Stomach (tissue), 8 donors: ENCODE measurements at regions not wholly inside any gene's neighbourhood (a gene's known extent, or its start where the extent isn't known, plus 50 kb on each side); places are given as distances from the start of the nearest gene placed in this dataset.

Source experiments
- DNase-seq, 2 donors: peaks; one replicate each; pipeline versions ENCODE4 v3.0.0 to v3.0.0-alpha.2; 2013 to 2019
- H3K27ac ChIP-seq, 5 donors: fragments of 200-600 bp in 4 of 5; sonication (generic) in 4 of 5; one replicate each; pipeline ENCODE4 v1.5.1; 2013 to 2019; ENCODE audit warnings: mild to moderate bottlenecking in 1 of 5, moderate library complexity in 1 of 5
- H3K27me3 ChIP-seq, 3 donors: fragments of 200-600 bp; sonication (generic); one replicate each; pipeline ENCODE4 v1.5.1; 2017 to 2019; ENCODE audit warnings: mixed run types in 1 of 3
- H3K36me3 ChIP-seq, 4 donors: fragments of 200-600 bp; sonication (generic); 1 replicate in 3 of 4; 2 replicates in 1 of 4; pipeline ENCODE4 v1.5.1; 2016 to 2019
- H3K4me1 ChIP-seq, 4 donors: fragments of 200-600 bp; sonication (generic); one replicate each; pipeline ENCODE4 v1.5.1; 2016 to 2019
- H3K4me3 ChIP-seq, 4 donors: fragments of 200-600 bp; sonication (generic) in 3 of 4; one replicate each; pipeline ENCODE4 v1.5.1; 2016 to 2019; ENCODE audit warnings: mild to moderate bottlenecking in 1 of 4
- H3K9me3 ChIP-seq, 4 donors: fragments of 200-600 bp; sonication (generic); one replicate each; pipeline ENCODE4 v1.5.1; 2016 to 2019
- CTCF ChIP-seq, 7 experiments: fragments of 450-650 bp in 4 of 7; fragments of 200-600 bp in 3 of 7; sonication (generic) in 3 of 7; IDR thresholded peaks; one replicate each; pipeline ENCODE4 v1.5.1; 2016 to 2019; ENCODE audit warnings: antibody characterized with exemption in 7 of 7, control low read depth in 2 of 7, mild to moderate bottlenecking in 1 of 7
- EP300 ChIP-seq: sonication (generic); formaldehyde crosslinking; IDR thresholded peaks from one replicate; pipeline ENCODE4 v1.6.1; 2017; ENCODE audit warnings: antibody characterized with exemption
- POLR2A ChIP-seq, 4 donors: fragments of 450-650 bp; IDR thresholded peaks; one replicate each; pipeline ENCODE4 v1.6.1; 2016; ENCODE audit warnings: antibody characterized with exemption in 4 of 4, control low read depth in 2 of 4, mild to moderate bottlenecking in 1 of 4, moderate library complexity in 1 of 4
- POLR2AphosphoS5 ChIP-seq, 3 donors: sonication (generic); formaldehyde crosslinking; IDR thresholded peaks; one replicate each; pipeline ENCODE4 v1.6.1; 2016; ENCODE audit warnings: antibody characterized with exemption in 3 of 3
- whole genome bisulfite sequencing, 5 donors: extraction: QIAGEN DNeasy Blood & Tissue Kit in 3 of 5; methylation state at CpG; one replicate each; pipeline versions ENCODE4 v1.1.5 to v1.1.7; 2013 to 2018; 5-methylcytosine and 5-hydroxymethylcytosine counted together
- intact Hi-C: fragments of 100-400 bp; cut with DNase I; formaldehyde crosslinking; loops from one replicate; pipeline ENCODE4 v1.15.1; 2023; ENCODE audit warnings: low total_unique reads
- donor health status: healthy with polysubstance abuse.
- donor health status: Bipolar disorder and iron deficiency.
- donor health status: healthy.

- H3K4me3 ChIP-seq, result no peak overlapping the region
- WGBS, 5 donors, result 89 to 95% (median 94%) methylated on average over 1 of the region's 1 CpG
- no peak for TF ChIP-seq POLR2AphosphoS5 (IDR thresholded peaks at IDR 0.05)
- no peak for TF ChIP-seq CTCF (IDR thresholded peaks at IDR 0.05)
- no peak for TF ChIP-seq POLR2A (IDR thresholded peaks at IDR 0.05)
- TF ChIP-seq EP300, result no peak
- intact Hi-C loops, result no loop called here
- no peaks in the 10 kb centered on the region for H3K27me3 ChIP-seq
- no peak for DNase-seq
- H3K36me3 ChIP-seq, result no peaks in the 10 kb centered on the region
- no peak overlapping the region for H3K27ac ChIP-seq
- no peaks in the 10 kb centered on the region for H3K9me3 ChIP-seq
- H3K4me1 ChIP-seq, result no peaks in the 10 kb centered on the region
These were observed 120.0 kb downstream of the KBTBD8 start for GRCh38 chr3:67118122-67118521.

GRCh38 chr3:67118635-67119034 lies 120.5 kb downstream of the KBTBD8 start:
- Histone ChIP-seq H3K27ac (no peak overlapping the region), H3K27me3 (no peaks in the 10 kb centered on the region), H3K4me1 (no peaks in the 10 kb centered on the region), H3K9me3 (peaks cover 0 to 2% (median 1%) of the 10 kb centered on the region in 4 donors), H3K36me3 (no peaks in the 10 kb centered on the region), H3K4me3 (no peak overlapping the region)
- 52 to 67% (median 64%) methylated on average over 3 of the region's 3 CpGs for WGBS, 5 donors
- intact Hi-C loops, result no loop called here
- peak in 1 of 2 donors; percentile 65 for DNase-seq
- TF ChIP-seq POLR2AphosphoS5 (IDR thresholded peaks at IDR 0.05) (no peak), EP300 (no peak), CTCF (IDR thresholded peaks at IDR 0.05) (no peak), POLR2A (IDR thresholded peaks at IDR 0.05) (no peak)

GRCh38 chr3:67123914-67124313 lies 125.8 kb downstream of the KBTBD8 start:
- H3K9me3 ChIP-seq, result peaks cover 0 to 23% (median 11%) of the 10 kb centered on the region in 4 donors
- TF ChIP-seq CTCF (IDR thresholded peaks at IDR 0.05) (no peak), POLR2A (IDR thresholded peaks at IDR 0.05) (no peak), POLR2AphosphoS5 (IDR thresholded peaks at IDR 0.05) (no peak), EP300 (no peak)
- 85 to 86% (median 85%) methylated on average over 5 of the region's 5 CpGs for WGBS, 5 donors
- H3K36me3 ChIP-seq, result no peaks in the 10 kb centered on the region
- no peak overlapping the region for H3K4me3 ChIP-seq
- intact Hi-C loops, result no loop called here
- H3K4me1 ChIP-seq, result no peaks in the 10 kb centered on the region
- DNase-seq, result no peak
- H3K27ac ChIP-seq, result no peak overlapping the region
- no peaks in the 10 kb centered on the region for H3K27me3 ChIP-seq

GRCh38 chr3:67127254-67127653 lies 129.1 kb downstream of the KBTBD8 start:
- no peak for DNase-seq
- TF ChIP-seq POLR2AphosphoS5 (IDR thresholded peaks at IDR 0.05), result no peak
- TF ChIP-seq EP300, result no peak
- TF ChIP-seq CTCF (IDR thresholded peaks at IDR 0.05), result no peak
- no peak for TF ChIP-seq POLR2A (IDR thresholded peaks at IDR 0.05)
- 54 to 66% (median 63%) methylated on average over 3 of the region's 3 CpGs for WGBS, 5 donors
- Histone ChIP-seq H3K9me3 (peaks cover 0 to 23% (median 11%) of the 10 kb centered on the region in 4 donors), H3K4me1 (no peaks in the 10 kb centered on the region), H3K36me3 (no peaks in the 10 kb centered on the region), H3K27me3 (no peaks in the 10 kb centered on the region), H3K27ac (no peak overlapping the region), H3K4me3 (no peak overlapping the region)
- intact Hi-C loops, result no loop called here
